B cell (primary cell): ENCODE measurements at regions not wholly inside any gene's neighbourhood (a gene's known extent, or its start where the extent isn't known, plus 50 kb on each side); places are given as distances from the start of the nearest gene placed in this dataset.

ENCODE experiments used
- CTCF ChIP-seq: fragments of 200-600 bp; IDR thresholded peaks from one replicate; pipeline ENCODE4 v1.8.0; 2022; ENCODE audit warnings: antibody characterized with exemption, mild to moderate bottlenecking
- EZH2 ChIP-seq: IDR thresholded peaks from 2 replicates; pipeline ENCODE4 v1.6.1; 2012; ENCODE audit warnings: borderline replicate concordance, low read depth, mild to moderate bottlenecking, moderate library complexity, low read length; ENCODE audit not compliant: insufficient read depth, poor library complexity, severe bottlenecking

- TF ChIP-seq CTCF (no peak), EZH2 (no peak)
Observed at GRCh38 chr12:61369241-61369910, 890.8 kb upstream of the USP15 start.
